Inflammatory macrophage treated with lipopolysaccharide for 4 hours (primary cell): ENCODE measurements at regions not wholly inside any gene's neighbourhood (a gene's known extent, or its start where the extent isn't known, plus 50 kb on each side); places are given as distances from the start of the nearest gene placed in this dataset.

Experiments used
- DNase-seq: peaks from one replicate; pipeline ENCODE4 v3.0.0-alpha.2; 2020

GRCh38 chr14:51307551-51307950, 67.5 kb downstream of the TMX1 start:
- no peak for DNase-seq

- DNase-seq, result no peak
Observed at GRCh38 chr14:51308866-51309265, 68.8 kb downstream of the TMX1 start.

- DNase-seq, result no peak
Observed at GRCh38 chr14:51310505-51310944, 70.5 kb downstream of the TMX1 start.

GRCh38 chr14:51314321-51315015, 74.4 kb downstream of the TMX1 start:
- no peak for DNase-seq

- no peak for DNase-seq
Observed at GRCh38 chr14:51317373-51317772, 77.3 kb downstream of the TMX1 start.

- no peak for DNase-seq
Observed at GRCh38 chr14:51318813-51319597, 79.0 kb downstream of the TMX1 start.

GRCh38 chr14:51321036-51321435, 81.0 kb downstream of the TMX1 start:
- DNase-seq, result no peak

GRCh38 chr14:51323492-51323891, 83.4 kb downstream of the TMX1 start:
- no peak for DNase-seq

- DNase-seq, result no peak
Observed at GRCh38 chr14:51327376-51327775, 87.3 kb downstream of the TMX1 start.

GRCh38 chr14:51328064-51328771, 88.2 kb downstream of the TMX1 start:
- no peak for DNase-seq

GRCh38 chr14:51328772-51329353, 88.8 kb downstream of the TMX1 start:
- DNase-seq, result no peak

- DNase-seq, result no peak
Observed at GRCh38 chr14:51331486-51332367, 91.7 kb downstream of the TMX1 start.

GRCh38 chr14:51333299-51333698, 93.3 kb downstream of the TMX1 start:
- no peak for DNase-seq

- DNase-seq, result no peak
Observed at GRCh38 chr14:51333901-51334521, 94.0 kb downstream of the TMX1 start.

GRCh38 chr14:51334566-51334965, 94.5 kb downstream of the TMX1 start:
- DNase-seq, result no peak

- no peak for DNase-seq
Observed at GRCh38 chr14:51335531-51335930, 95.5 kb downstream of the TMX1 start.

GRCh38 chr14:51335961-51336723, 96.1 kb downstream of the TMX1 start:
- no peak for DNase-seq

- DNase-seq, result no peak
Observed at GRCh38 chr14:51336734-51337133, 96.7 kb downstream of the TMX1 start.

- no peak for DNase-seq
Observed at GRCh38 chr14:51337520-51337919, 97.5 kb downstream of the TMX1 start.

- no peak for DNase-seq
Observed at GRCh38 chr14:51341338-51341737, 101.3 kb downstream of the TMX1 start.

GRCh38 chr14:51342226-51342625, 102.2 kb downstream of the TMX1 start:
- DNase-seq, result no peak
